ENCODE measurements at regions not wholly inside any gene's neighbourhood (a gene's known extent, or its start where the extent isn't known, plus 50 kb on each side); places are given as distances from the start of the nearest gene placed in this dataset.

GRCh38 chr16:10232757-10233156 is 50.5 kb upstream of the GRIN2A start:
- H3K27ac ChIP-seq (ENCODE audit: low read depth, low read length): no peak overlapping the region
- no peak overlapping the region for H3K9ac ChIP-seq (ENCODE audit: low read depth in 1 of 2, low read length in 2 of 2)
- H3K9me3 ChIP-seq (ENCODE audit: control insufficient read depth in 1 of 2, low read length in 2 of 2): peaks cover 9% of the 10 kb centered on the region in 2 donors
- H3K36me3 ChIP-seq (ENCODE audit: control insufficient read depth in 1 of 2, insufficient read depth in 2 of 2, low read length in 2 of 2): no peaks in the 10 kb centered on the region
- H3K27me3 ChIP-seq (ENCODE audit: control insufficient read depth in 1 of 2, insufficient read depth in 2 of 2, low read length in 2 of 2): no peaks in the 10 kb centered on the region
- H3K4me1 ChIP-seq (ENCODE audit: control insufficient read depth in 1 of 2, insufficient read depth in 2 of 2, low read length in 2 of 2): no peaks in the 10 kb centered on the region
- no peak overlapping the region for H3K4me3 ChIP-seq (ENCODE audit: low read depth in 1 of 2, low read length in 2 of 2)

GRCh38 chr16:10239640-10240039 is 57.4 kb upstream of the GRIN2A start:
- no peak overlapping the region for H3K27ac ChIP-seq (ENCODE audit: low read depth, low read length)
- H3K27me3 ChIP-seq (ENCODE audit: control insufficient read depth in 1 of 2, insufficient read depth in 2 of 2, low read length in 2 of 2): peaks cover 0 to 3% of the 10 kb centered on the region in 2 donors
- no peaks in the 10 kb centered on the region for H3K36me3 ChIP-seq (ENCODE audit: control insufficient read depth in 1 of 2, insufficient read depth in 2 of 2, low read length in 2 of 2)
- H3K9me3 ChIP-seq (ENCODE audit: control insufficient read depth in 1 of 2, low read length in 2 of 2): no peaks in the 10 kb centered on the region
- H3K4me1 ChIP-seq (ENCODE audit: control insufficient read depth in 1 of 2, insufficient read depth in 2 of 2, low read length in 2 of 2): no peaks in the 10 kb centered on the region
- H3K4me3 ChIP-seq (ENCODE audit: low read depth in 1 of 2, low read length in 2 of 2): no peak overlapping the region
- no peak overlapping the region for H3K9ac ChIP-seq (ENCODE audit: low read depth in 1 of 2, low read length in 2 of 2)

- no peak overlapping the region for H3K4me3 ChIP-seq (ENCODE audit: low read depth in 1 of 2, low read length in 2 of 2)
- no peak overlapping the region for H3K9ac ChIP-seq (ENCODE audit: low read depth in 1 of 2, low read length in 2 of 2)
- no peaks in the 10 kb centered on the region for H3K36me3 ChIP-seq (ENCODE audit: control insufficient read depth in 1 of 2, insufficient read depth in 2 of 2, low read length in 2 of 2)
- H3K4me1 ChIP-seq (ENCODE audit: control insufficient read depth in 1 of 2, insufficient read depth in 2 of 2, low read length in 2 of 2): no peaks in the 10 kb centered on the region
- H3K27me3 ChIP-seq (ENCODE audit: control insufficient read depth in 1 of 2, insufficient read depth in 2 of 2, low read length in 2 of 2): peaks cover 0 to 3% of the 10 kb centered on the region in 2 donors
- H3K27ac ChIP-seq (ENCODE audit: low read depth, low read length): no peak overlapping the region
- no peaks in the 10 kb centered on the region for H3K9me3 ChIP-seq (ENCODE audit: control insufficient read depth in 1 of 2, low read length in 2 of 2)
Measured at GRCh38 chr16:10240854-10241613, 58.8 kb upstream of the GRIN2A start.

DNA sequence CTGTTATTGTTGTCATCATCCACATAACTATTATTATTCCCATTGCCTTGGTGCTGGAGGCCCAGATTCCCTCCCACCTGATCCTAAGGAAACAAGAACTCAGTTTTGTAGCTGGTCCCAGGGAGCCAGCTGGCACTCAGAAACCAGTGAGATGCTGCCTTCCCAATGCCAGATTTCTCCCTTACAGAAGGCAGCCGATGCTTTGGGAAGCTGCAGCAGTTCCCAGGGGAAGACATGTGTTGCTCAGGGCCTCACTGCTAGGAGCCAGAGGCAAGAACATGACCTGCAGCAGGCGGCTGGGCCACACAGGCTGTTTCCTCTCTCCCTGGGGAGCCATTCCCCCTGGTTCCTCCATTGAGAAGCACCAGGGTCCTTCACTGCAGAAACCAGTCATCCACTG is 59.9 kb upstream of the GRIN2A start:
- H3K27ac ChIP-seq (ENCODE audit: low read depth, low read length): no peak overlapping the region
- H3K9me3 ChIP-seq (ENCODE audit: control insufficient read depth in 1 of 2, low read length in 2 of 2): no peaks in the 10 kb centered on the region
- no peak overlapping the region for H3K9ac ChIP-seq (ENCODE audit: low read depth in 1 of 2, low read length in 2 of 2)
- H3K4me1 ChIP-seq (ENCODE audit: control insufficient read depth in 1 of 2, insufficient read depth in 2 of 2, low read length in 2 of 2): no peaks in the 10 kb centered on the region
- H3K27me3 ChIP-seq (ENCODE audit: control insufficient read depth in 1 of 2, insufficient read depth in 2 of 2, low read length in 2 of 2): peaks cover 0 to 3% of the 10 kb centered on the region in 2 donors
- H3K4me3 ChIP-seq (ENCODE audit: low read depth in 1 of 2, low read length in 2 of 2): no peak overlapping the region
- no peaks in the 10 kb centered on the region for H3K36me3 ChIP-seq (ENCODE audit: control insufficient read depth in 1 of 2, insufficient read depth in 2 of 2, low read length in 2 of 2)

DNA sequence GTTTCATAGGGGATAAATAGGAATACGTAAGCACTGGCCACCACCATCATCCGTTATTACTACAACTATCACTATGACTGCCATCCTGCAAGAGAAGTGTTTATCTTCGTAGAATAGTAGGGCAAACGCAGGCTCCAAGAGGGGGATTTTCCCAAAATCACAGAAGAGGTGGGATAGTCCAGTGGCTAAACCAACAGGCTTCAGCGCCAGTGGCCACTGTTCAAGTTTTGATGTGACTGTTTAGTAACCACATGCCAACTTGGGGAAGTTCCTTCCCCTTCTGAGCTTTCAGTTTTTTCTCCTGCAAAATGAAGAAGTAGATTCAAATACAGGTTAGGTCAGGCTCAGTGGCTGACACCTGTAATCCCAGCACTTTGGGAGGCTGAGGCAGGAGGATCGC is 60.7 kb upstream of the GRIN2A start:
- Histone ChIP-seq H3K27ac (ENCODE audit: low read depth, low read length) (no peak overlapping the region), H3K4me3 (ENCODE audit: low read depth in 1 of 2, low read length in 2 of 2) (no peak overlapping the region), H3K9me3 (ENCODE audit: control insufficient read depth in 1 of 2, low read length in 2 of 2) (no peaks in the 10 kb centered on the region), H3K9ac (ENCODE audit: low read depth in 1 of 2, low read length in 2 of 2) (no peak overlapping the region), H3K27me3 (ENCODE audit: control insufficient read depth in 1 of 2, insufficient read depth in 2 of 2, low read length in 2 of 2) (peaks cover 0 to 2% of the 10 kb centered on the region in 2 donors), H3K36me3 (ENCODE audit: control insufficient read depth in 1 of 2, insufficient read depth in 2 of 2, low read length in 2 of 2) (no peaks in the 10 kb centered on the region), H3K4me1 (ENCODE audit: control insufficient read depth in 1 of 2, insufficient read depth in 2 of 2, low read length in 2 of 2) (no peaks in the 10 kb centered on the region)

DNA sequence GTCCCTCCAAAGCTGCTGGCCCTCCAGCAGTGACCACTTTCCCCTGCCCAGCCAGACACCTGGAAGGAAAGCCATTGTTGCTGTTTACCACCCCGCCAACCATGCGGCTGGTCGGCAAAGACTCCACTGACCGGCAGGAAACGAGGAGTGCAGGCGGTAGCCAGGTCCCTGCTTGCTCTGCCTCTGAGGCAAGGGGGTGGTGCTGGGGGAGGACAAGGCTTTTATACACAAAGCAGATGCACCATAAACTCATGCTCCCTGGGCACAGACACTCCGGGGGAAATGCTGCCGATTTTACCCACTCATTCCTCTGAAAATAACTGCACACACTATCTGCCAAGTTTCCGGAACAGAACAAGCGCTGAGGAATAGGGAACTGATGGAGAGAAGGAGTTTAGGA is 62.8 kb upstream of the GRIN2A start:
- no peaks in the 10 kb centered on the region for H3K36me3 ChIP-seq (ENCODE audit: control insufficient read depth in 1 of 2, insufficient read depth in 2 of 2, low read length in 2 of 2)
- H3K4me1 ChIP-seq (ENCODE audit: control insufficient read depth in 1 of 2, insufficient read depth in 2 of 2, low read length in 2 of 2): peaks cover 0 to under 1% of the 10 kb centered on the region in 2 donors
- H3K9ac ChIP-seq (ENCODE audit: low read depth in 1 of 2, low read length in 2 of 2): no peak overlapping the region
- H3K9me3 ChIP-seq (ENCODE audit: control insufficient read depth in 1 of 2, low read length in 2 of 2): no peaks in the 10 kb centered on the region
- no peak overlapping the region for H3K4me3 ChIP-seq (ENCODE audit: low read depth in 1 of 2, low read length in 2 of 2)
- no peaks in the 10 kb centered on the region for H3K27me3 ChIP-seq (ENCODE audit: control insufficient read depth in 1 of 2, insufficient read depth in 2 of 2, low read length in 2 of 2)
- H3K27ac ChIP-seq (ENCODE audit: low read depth, low read length): no peak overlapping the region

GRCh38 chr16:10250137-10250828 is 68.1 kb upstream of the GRIN2A start:
- no peak overlapping the region for H3K4me3 ChIP-seq (ENCODE audit: low read depth in 1 of 2, low read length in 2 of 2)
- no peaks in the 10 kb centered on the region for H3K9me3 ChIP-seq (ENCODE audit: control insufficient read depth in 1 of 2, low read length in 2 of 2)
- peaks cover 5 to 10% of the 10 kb centered on the region in 2 donors for H3K4me1 ChIP-seq (ENCODE audit: control insufficient read depth in 1 of 2, insufficient read depth in 2 of 2, low read length in 2 of 2)
- no peak overlapping the region for H3K27ac ChIP-seq (ENCODE audit: low read depth, low read length)
- H3K27me3 ChIP-seq (ENCODE audit: control insufficient read depth in 1 of 2, insufficient read depth in 2 of 2, low read length in 2 of 2): no peaks in the 10 kb centered on the region
- no peak overlapping the region for H3K9ac ChIP-seq (ENCODE audit: low read depth in 1 of 2, low read length in 2 of 2)
- no peaks in the 10 kb centered on the region for H3K36me3 ChIP-seq (ENCODE audit: control insufficient read depth in 1 of 2, insufficient read depth in 2 of 2, low read length in 2 of 2)

GRCh38 chr16:10252155-10252554 is 69.9 kb upstream of the GRIN2A start:
- H3K36me3 ChIP-seq (ENCODE audit: control insufficient read depth in 1 of 2, insufficient read depth in 2 of 2, low read length in 2 of 2): no peaks in the 10 kb centered on the region
- H3K4me1 ChIP-seq (ENCODE audit: control insufficient read depth in 1 of 2, insufficient read depth in 2 of 2, low read length in 2 of 2): peaks cover 7 to 16% of the 10 kb centered on the region in 2 donors
- H3K9me3 ChIP-seq (ENCODE audit: control insufficient read depth in 1 of 2, low read length in 2 of 2): no peaks in the 10 kb centered on the region
- no peak overlapping the region for H3K27ac ChIP-seq (ENCODE audit: low read depth, low read length)
- no peaks in the 10 kb centered on the region for H3K27me3 ChIP-seq (ENCODE audit: control insufficient read depth in 1 of 2, insufficient read depth in 2 of 2, low read length in 2 of 2)
- no peak overlapping the region for H3K4me3 ChIP-seq (ENCODE audit: low read depth in 1 of 2, low read length in 2 of 2)
- H3K9ac ChIP-seq (ENCODE audit: low read depth in 1 of 2, low read length in 2 of 2): no peak overlapping the region

- Histone ChIP-seq H3K9ac (ENCODE audit: low read depth in 1 of 2, low read length in 2 of 2) (no peak overlapping the region), H3K4me1 (ENCODE audit: control insufficient read depth in 1 of 2, insufficient read depth in 2 of 2, low read length in 2 of 2) (peaks cover 12 to 21% of the 10 kb centered on the region in 2 donors), H3K9me3 (ENCODE audit: control insufficient read depth in 1 of 2, low read length in 2 of 2) (no peaks in the 10 kb centered on the region), H3K36me3 (ENCODE audit: control insufficient read depth in 1 of 2, insufficient read depth in 2 of 2, low read length in 2 of 2) (no peaks in the 10 kb centered on the region), H3K27me3 (ENCODE audit: control insufficient read depth in 1 of 2, insufficient read depth in 2 of 2, low read length in 2 of 2) (no peaks in the 10 kb centered on the region), H3K27ac (ENCODE audit: low read depth, low read length) (no peak overlapping the region), H3K4me3 (ENCODE audit: low read depth in 1 of 2, low read length in 2 of 2) (no peak overlapping the region)
Measured at GRCh38 chr16:10253409-10253808, 71.2 kb upstream of the GRIN2A start.

- Histone ChIP-seq H3K9me3 (ENCODE audit: control insufficient read depth in 1 of 2, low read length in 2 of 2) (no peaks in the 10 kb centered on the region), H3K27ac (ENCODE audit: low read depth, low read length) (no peak overlapping the region), H3K4me1 (ENCODE audit: control insufficient read depth in 1 of 2, insufficient read depth in 2 of 2, low read length in 2 of 2) (peaks cover 8 to 13% of the 10 kb centered on the region in 2 donors), H3K9ac (ENCODE audit: low read depth in 1 of 2, low read length in 2 of 2) (no peak overlapping the region), H3K36me3 (ENCODE audit: control insufficient read depth in 1 of 2, insufficient read depth in 2 of 2, low read length in 2 of 2) (no peaks in the 10 kb centered on the region), H3K27me3 (ENCODE audit: control insufficient read depth in 1 of 2, insufficient read depth in 2 of 2, low read length in 2 of 2) (no peaks in the 10 kb centered on the region), H3K4me3 (ENCODE audit: low read depth in 1 of 2, low read length in 2 of 2) (no peak overlapping the region)
Measured at GRCh38 chr16:10255728-10256127, 73.5 kb upstream of the GRIN2A start.

Measured in duodenal mucosa (tissue), 2 donors.